WTC11 (cell line): ENCODE measurements at regions not wholly inside any gene's neighbourhood (a gene's known extent, or its start where the extent isn't known, plus 50 kb on each side); places are given as distances from the start of the nearest gene placed in this dataset.

Experiments used
- ATAC-seq: fragments of 200-7000 bp; cut with Tn5 transposase; 2 replicates; pipeline ENCODE4 v1.10.0; 2021; ENCODE audit warnings: mild to moderate bottlenecking, moderate library complexity
- CTCF ChIA-PET: fragments of 300-600 bp; sonication (Branson Sonifier 250); formaldehyde crosslinking; loops from one replicate; lab custom pipeline; 2021; ENCODE audit warnings: antibody characterized with exemption; lab: Charles Lee
- POLR2A ChIA-PET: fragments of 350-600 bp; sonication (Branson Sonifier 250); formaldehyde crosslinking; loops from one replicate; lab custom pipeline; 2021; ENCODE audit warnings: antibody characterized with exemption; lab: Charles Lee
- DNase-seq: peaks from one replicate; pipeline ENCODE4 v3.0.0; 2021; ENCODE audit warnings: low spot score
- H3K27ac Mint-ChIP-seq: 2 replicates; pipeline ENCODE4 v1.8.0; 2021; ENCODE audit warnings: mixed read lengths
- H3K27me3 Mint-ChIP-seq: 2 replicates; pipeline ENCODE4 v1.8.0; 2021; ENCODE audit warnings: low read depth, mild to moderate bottlenecking, moderate library complexity, mixed read lengths
- H3K36me3 Mint-ChIP-seq: 2 replicates; pipeline ENCODE4 v1.8.0; 2021; ENCODE audit warnings: mixed read lengths
- H3K4me1 Mint-ChIP-seq: 2 replicates; pipeline ENCODE4 v1.8.0; 2022; ENCODE audit warnings: mixed read lengths
- H3K4me3 Mint-ChIP-seq: 2 replicates; pipeline ENCODE4 v1.8.0; 2021; ENCODE audit warnings: mild to moderate bottlenecking, moderate library complexity, mixed read lengths
- H3K9me3 Mint-ChIP-seq: 2 replicates; pipeline ENCODE4 v1.8.0; 2021; ENCODE audit warnings: mixed read lengths
- ATF1 ChIP-seq: sonication (generic); formaldehyde crosslinking; IDR thresholded peaks from 2 replicates; pipeline ENCODE4 v1.8.1; 2023; ENCODE audit warnings: mild to moderate bottlenecking, moderate library complexity, missing genetic modification reagents
- ATF6 ChIP-seq: sonication (generic); formaldehyde crosslinking; IDR thresholded peaks from 2 replicates; pipeline ENCODE4 v1.8.1; 2023; ENCODE audit warnings: mild to moderate bottlenecking, missing genetic modification reagents
- CBFB ChIP-seq: sonication (generic); formaldehyde crosslinking; IDR thresholded peaks from 2 replicates; pipeline ENCODE4 v1.8.1; 2022; ENCODE audit warnings: mild to moderate bottlenecking, low read depth, missing genetic modification reagents
- CREM ChIP-seq: sonication (generic); formaldehyde crosslinking; IDR thresholded peaks from 2 replicates; pipeline ENCODE4 v1.8.1; 2022; ENCODE audit warnings: mild to moderate bottlenecking, missing genetic modification reagents, moderate library complexity
- E2F4 ChIP-seq: sonication (generic); formaldehyde crosslinking; IDR thresholded peaks from 2 replicates; pipeline ENCODE4 v1.8.1; 2022; ENCODE audit warnings: low read depth, mild to moderate bottlenecking, moderate library complexity, missing genetic modification reagents, borderline replicate concordance
- GABPB1 ChIP-seq: sonication (generic); formaldehyde crosslinking; IDR thresholded peaks from 2 replicates; pipeline ENCODE4 v1.8.1; 2023; ENCODE audit warnings: mild to moderate bottlenecking, missing genetic modification reagents
- HMGA2 ChIP-seq: fragments of 250-450 bp; sonication (Bioruptor Pico); IDR thresholded peaks from 2 replicates; pipeline ENCODE4 v1.4.0; 2021; ENCODE audit warnings: mild to moderate bottlenecking, moderate library complexity
- JUN ChIP-seq: sonication (generic); formaldehyde crosslinking; IDR thresholded peaks from 2 replicates; pipeline ENCODE4 v1.8.0; 2023; ENCODE audit warnings: mild to moderate bottlenecking, missing genetic modification reagents
- MAX ChIP-seq: sonication (generic); formaldehyde crosslinking; IDR thresholded peaks from 2 replicates; pipeline ENCODE4 v1.8.0; 2022; ENCODE audit warnings: mild to moderate bottlenecking, missing genetic modification reagents
- PREB ChIP-seq: sonication (generic); formaldehyde crosslinking; IDR thresholded peaks from 2 replicates; pipeline ENCODE4 v1.8.1; 2022; ENCODE audit warnings: mild to moderate bottlenecking, missing genetic modification reagents, moderate library complexity, borderline replicate concordance
- SP1 ChIP-seq: sonication (generic); formaldehyde crosslinking; conservative IDR thresholded peaks from 2 replicates; pipeline ENCODE4 v1.8.1; 2022; ENCODE audit warnings: missing genetic modification reagents
- TP53 ChIP-seq: sonication (generic); formaldehyde crosslinking; IDR thresholded peaks from 2 replicates; pipeline ENCODE4 v1.8.1; 2023; ENCODE audit warnings: mild to moderate bottlenecking, missing genetic modification reagents
- USF1 ChIP-seq: sonication (generic); formaldehyde crosslinking; IDR thresholded peaks from 2 replicates; pipeline ENCODE4 v1.8.0; 2022; ENCODE audit warnings: mild to moderate bottlenecking, missing genetic modification reagents
- ZBTB43 ChIP-seq: sonication (generic); formaldehyde crosslinking; IDR thresholded peaks from 2 replicates; pipeline ENCODE4 v1.8.1; 2023; ENCODE audit warnings: mild to moderate bottlenecking, missing genetic modification reagents
- ZMAT4 ChIP-seq: fragments of 250-450 bp; sonication (Bioruptor Pico); IDR thresholded peaks from 2 replicates; pipeline ENCODE4 v1.9.0; 2021; ENCODE audit warnings: mild to moderate bottlenecking
- ZNF219 ChIP-seq: sonication (generic); formaldehyde crosslinking; IDR thresholded peaks from 2 replicates; pipeline ENCODE4 v1.8.0; 2023; ENCODE audit warnings: missing genetic modification reagents, mild to moderate bottlenecking, borderline replicate concordance
- ZNF281 ChIP-seq: sonication (generic); formaldehyde crosslinking; IDR thresholded peaks from 2 replicates; pipeline ENCODE4 v1.8.0; 2023; ENCODE audit warnings: mild to moderate bottlenecking, missing genetic modification reagents
- ZNF396 ChIP-seq: fragments of 250-450 bp; sonication (Bioruptor Pico); IDR thresholded peaks from 2 replicates; pipeline ENCODE4 v1.8.0; 2021; ENCODE audit warnings: mild to moderate bottlenecking, moderate library complexity, borderline replicate concordance
- ZNF425 ChIP-seq: fragments of 250-450 bp; sonication (Bioruptor Pico); conservative IDR thresholded peaks from 2 replicates; pipeline ENCODE4 v1.9.0; 2021; ENCODE audit warnings: mild to moderate bottlenecking

- ATAC-seq (peak; percentile 61), DNase-seq (peak; percentile 36)
- TF ChIP-seq MAX (CRISPR knock-in tag) = no peak
- no peak for TF ChIP-seq TP53
- TF ChIP-seq ZNF219 = no peak
- no peak for TF ChIP-seq ZNF396 (CRISPR knock-in tag)
- no peak for TF ChIP-seq CBFB (CRISPR knock-in tag)
- TF ChIP-seq HMGA2 = no peak
- no peak for TF ChIP-seq ATF1 (CRISPR knock-in tag)
- TF ChIP-seq GABPB1 (CRISPR knock-in tag) = peak; percentile 77
- Mint-ChIP-seq H3K27me3 (no peaks in the 10 kb centered on the region), H3K9me3 (no peaks in the 10 kb centered on the region), H3K27ac (no peak overlapping the region), H3K4me3 (no peak overlapping the region), H3K36me3 (no peaks in the 10 kb centered on the region), H3K4me1 (peaks cover 13% of the 10 kb centered on the region)
- ChIA-PET POLR2A (interaction anchor here (0.6 kb wide), 1 partner anchor 904 kb away, joined by 3 read pairs; no protein-coding TSS in a partner anchor), CTCF (interaction anchor here (0.9 to 2.1 kb wide), 26 partner anchors 9 to 363 kb away, joined by 3 to 17 read pairs (median 4); partner anchors contain the start of gene VEGFA)
Observed at GRCh38 chr6:43856005-43856765, 86.2 kb downstream of the VEGFA start.

- Mint-ChIP-seq H3K9me3 (no peaks in the 10 kb centered on the region), H3K4me1 (peaks cover 15% of the 10 kb centered on the region), H3K27ac (no peak overlapping the region), H3K27me3 (no peaks in the 10 kb centered on the region), H3K4me3 (no peak overlapping the region)
- ChIA-PET CTCF (interaction anchor here (1.0 to 2.1 kb wide), 9 partner anchors 10 to 364 kb away, joined by 3 to 17 read pairs (median 6); partner anchors contain the start of gene VEGFA), POLR2A (no interaction called here)
- no peak for DNase-seq
- no peak for ATAC-seq
- TF ChIP-seq JUN (no peak), CREM (no peak), ZMAT4 (CRISPR knock-in tag) (no peak), PREB (no peak), ZBTB43 (CRISPR knock-in tag) (no peak), ZNF281 (no peak)
- TF ChIP-seq, all 79 proteins: peak for 0
- H3K36me3 Mint-ChIP-seq = no peaks in the 10 kb centered on the region
Observed at GRCh38 chr6:43855247-43855646, 85.2 kb downstream of the VEGFA start.

- ChIA-PET POLR2A (interaction anchor here (1.5 kb wide), 1 partner anchor 85 kb away, joined by 3 read pairs; no protein-coding TSS in a partner anchor), CTCF (no interaction called here)
- Mint-ChIP-seq H3K27ac (no peak overlapping the region), H3K36me3 (no peaks in the 10 kb centered on the region), H3K27me3 (no peaks in the 10 kb centered on the region), H3K4me1 (peaks cover 14% of the 10 kb centered on the region), H3K9me3 (no peaks in the 10 kb centered on the region), H3K4me3 (no peak overlapping the region)
- ATAC-seq (no peak), DNase-seq (no peak)
- TF ChIP-seq ATF6 (CRISPR knock-in tag) (no peak), USF1 (no peak), ZNF425 (CRISPR knock-in tag) (no peak), E2F4 (no peak), SP1 (no peak)
Observed at GRCh38 chr6:43853066-43853650, 83.1 kb downstream of the VEGFA start.
